Tibial artery (tissue), 4 donors: ENCODE measurements at regions not wholly inside any gene's neighbourhood (a gene's known extent, or its start where the extent isn't known, plus 50 kb on each side); places are given as distances from the start of the nearest gene placed in this dataset.

Experiments
- DNase-seq, 2 donors: peaks; one replicate each; pipeline ENCODE4 v3.0.0-alpha.2; 2019
- H3K27ac ChIP-seq, 2 donors: fragments of 200-600 bp; sonication (generic) in 1 of 2; 1 replicate in 1 of 2; 2 replicates in 1 of 2; pipeline ENCODE4 v1.5.1; 2018 to 2019; ENCODE audit warnings: mild to moderate bottlenecking in 1 of 2
- H3K27me3 ChIP-seq, 2 donors: fragments of 200-600 bp; sonication (generic) in 1 of 2; one replicate each; pipeline versions ENCODE4 v1.5.1 to v1.6.0; 2016 to 2019
- H3K36me3 ChIP-seq, 3 donors: fragments of 200-600 bp; sonication (generic) in 2 of 3; one replicate each; pipeline ENCODE4 v1.5.1; 2016 to 2019; ENCODE audit warnings: mild to moderate bottlenecking in 2 of 3
- H3K4me1 ChIP-seq, 4 donors: fragments of 200-600 bp; sonication (generic) in 2 of 4; 1 replicate in 3 of 4; 2 replicates in 1 of 4; pipeline ENCODE4 v1.5.1; 2016 to 2019
- H3K4me3 ChIP-seq, 2 donors: fragments of 200-600 bp; sonication (generic) in 1 of 2; 1 replicate in 1 of 2; 2 replicates in 1 of 2; pipeline ENCODE4 v1.5.1; 2018 to 2019; ENCODE audit warnings: mild to moderate bottlenecking in 2 of 2
- H3K9me3 ChIP-seq, 3 donors: fragments of 200-600 bp; sonication (generic) in 1 of 3; one replicate each; pipeline ENCODE4 v1.5.1; 2016 to 2019
- intact Hi-C: fragments of 100-400 bp; cut with DNase I; formaldehyde crosslinking; loops from one replicate; pipeline ENCODE4 v1.15.0; 2023; ENCODE audit warnings: low total_unique reads
- TF ChIP-seq, protein P1 (sequence below), 2 experiments: fragments of 200-600 bp in 1 of 2; fragments of 450-650 bp in 1 of 2; IDR thresholded peaks; one replicate each; pipeline ENCODE4 v1.5.1; 2017 to 2019; ENCODE audit warnings: antibody characterized with exemption in 2 of 2, mild to moderate bottlenecking in 1 of 2, moderate library complexity in 1 of 2

DNA sequence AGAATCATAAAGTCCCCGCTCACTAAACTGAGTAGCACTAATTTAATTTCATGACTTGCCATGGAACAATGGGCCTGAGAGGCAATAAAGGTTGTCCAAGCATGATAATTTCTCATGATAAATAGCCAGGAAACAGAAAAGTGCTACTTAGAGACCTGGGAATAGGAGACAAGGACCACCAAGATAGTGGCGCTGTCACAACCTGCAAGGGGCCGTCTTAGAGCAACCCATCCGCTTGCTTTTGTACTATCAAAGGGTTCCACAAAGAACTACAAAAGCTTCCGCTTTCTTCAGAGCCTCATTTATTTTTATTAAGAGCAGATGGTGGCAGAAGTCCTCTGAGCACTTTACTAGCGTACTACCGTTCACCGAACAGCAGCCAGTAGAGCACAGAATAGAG is 421.7 kb upstream of the GRM7 start:
- Histone ChIP-seq H3K27me3 (no peaks in the 10 kb centered on the region), H3K4me1 (no peaks in the 10 kb centered on the region), H3K4me3 (no peak overlapping the region), H3K27ac (no peak overlapping the region), H3K9me3 (no peaks in the 10 kb centered on the region), H3K36me3 (no peaks in the 10 kb centered on the region)
- TF ChIP-seq, protein P1, sequence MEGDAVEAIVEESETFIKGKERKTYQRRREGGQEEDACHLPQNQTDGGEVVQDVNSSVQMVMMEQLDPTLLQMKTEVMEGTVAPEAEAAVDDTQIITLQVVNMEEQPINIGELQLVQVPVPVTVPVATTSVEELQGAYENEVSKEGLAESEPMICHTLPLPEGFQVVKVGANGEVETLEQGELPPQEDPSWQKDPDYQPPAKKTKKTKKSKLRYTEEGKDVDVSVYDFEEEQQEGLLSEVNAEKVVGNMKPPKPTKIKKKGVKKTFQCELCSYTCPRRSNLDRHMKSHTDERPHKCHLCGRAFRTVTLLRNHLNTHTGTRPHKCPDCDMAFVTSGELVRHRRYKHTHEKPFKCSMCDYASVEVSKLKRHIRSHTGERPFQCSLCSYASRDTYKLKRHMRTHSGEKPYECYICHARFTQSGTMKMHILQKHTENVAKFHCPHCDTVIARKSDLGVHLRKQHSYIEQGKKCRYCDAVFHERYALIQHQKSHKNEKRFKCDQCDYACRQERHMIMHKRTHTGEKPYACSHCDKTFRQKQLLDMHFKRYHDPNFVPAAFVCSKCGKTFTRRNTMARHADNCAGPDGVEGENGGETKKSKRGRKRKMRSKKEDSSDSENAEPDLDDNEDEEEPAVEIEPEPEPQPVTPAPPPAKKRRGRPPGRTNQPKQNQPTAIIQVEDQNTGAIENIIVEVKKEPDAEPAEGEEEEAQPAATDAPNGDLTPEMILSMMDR (IDR thresholded peaks at IDR 0.05) = no peak
- DNase-seq = no peak
- intact Hi-C loops = no loop called here

DNA sequence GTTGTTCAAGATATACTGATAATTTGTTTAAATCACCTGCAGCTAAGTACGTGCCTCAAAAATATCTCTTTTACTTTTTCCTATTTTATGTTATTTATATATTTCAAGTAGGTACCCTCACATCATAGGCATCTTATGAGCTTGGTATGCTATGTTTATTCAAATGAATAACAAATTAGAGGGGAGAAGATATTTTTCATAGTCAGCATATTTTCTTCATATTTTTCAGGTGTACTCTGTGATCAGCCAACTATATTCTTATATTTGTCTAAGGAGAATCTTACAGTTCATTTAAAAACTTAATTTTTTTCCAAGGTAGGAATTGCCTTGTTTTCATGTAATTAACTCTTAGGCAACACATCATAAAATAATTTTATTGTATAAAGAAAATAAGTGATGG is 421.1 kb upstream of the GRM7 start:
- H3K4me3 ChIP-seq = no peak overlapping the region
- no peaks in the 10 kb centered on the region for H3K4me1 ChIP-seq
- H3K36me3 ChIP-seq = no peaks in the 10 kb centered on the region
- H3K27me3 ChIP-seq = no peaks in the 10 kb centered on the region
- DNase-seq = no peak
- TF ChIP-seq, protein P1 (IDR thresholded peaks at IDR 0.05) = no peak
- H3K27ac ChIP-seq = no peak overlapping the region
- intact Hi-C loops = no loop called here
- H3K9me3 ChIP-seq = no peaks in the 10 kb centered on the region

DNA sequence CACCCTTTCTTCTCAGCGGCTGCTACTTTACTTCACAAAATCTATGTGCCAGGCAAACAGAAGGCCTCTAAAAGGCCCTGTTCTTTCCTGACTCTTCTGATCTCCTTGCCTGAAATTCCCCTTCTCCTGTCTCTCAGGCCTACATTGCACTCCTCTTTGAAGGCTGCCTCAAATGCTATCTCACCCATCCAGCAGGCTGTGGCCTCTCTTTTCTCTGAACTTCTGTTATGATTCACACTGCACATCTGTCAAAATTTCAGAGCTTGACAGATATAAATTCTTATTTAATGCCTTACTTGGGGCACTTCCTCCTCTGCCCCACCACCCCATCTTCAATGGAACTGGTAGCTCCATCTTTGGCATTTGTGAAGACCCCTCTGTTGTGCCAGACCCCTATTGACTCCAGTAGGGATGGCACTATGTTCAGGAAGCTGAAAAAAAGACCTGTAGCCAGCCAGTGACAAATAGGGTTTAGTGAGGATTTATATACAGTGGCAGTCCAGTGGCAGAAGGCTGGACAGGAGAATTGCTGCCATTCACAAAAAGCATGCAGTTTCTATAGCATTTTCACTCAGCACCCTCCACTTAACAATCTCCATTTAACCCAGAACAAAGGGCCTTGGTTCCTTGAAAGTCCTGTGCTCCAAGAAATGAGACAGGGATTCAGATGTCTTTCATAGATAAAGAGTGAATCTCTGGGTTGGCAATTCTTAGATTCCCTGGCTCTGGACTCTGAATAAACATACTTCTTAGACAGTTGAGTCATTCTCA is 415.8 kb upstream of the GRM7 start:
- intact Hi-C loops = no loop called here
- H3K27me3 ChIP-seq = no peaks in the 10 kb centered on the region
- H3K4me1 ChIP-seq = no peaks in the 10 kb centered on the region
- no peak overlapping the region for H3K27ac ChIP-seq
- no peak overlapping the region for H3K4me3 ChIP-seq
- TF ChIP-seq, protein P1 (IDR thresholded peaks at IDR 0.05) = no peak
- no peak for DNase-seq
- no peaks in the 10 kb centered on the region for H3K36me3 ChIP-seq
- no peaks in the 10 kb centered on the region for H3K9me3 ChIP-seq

DNA sequence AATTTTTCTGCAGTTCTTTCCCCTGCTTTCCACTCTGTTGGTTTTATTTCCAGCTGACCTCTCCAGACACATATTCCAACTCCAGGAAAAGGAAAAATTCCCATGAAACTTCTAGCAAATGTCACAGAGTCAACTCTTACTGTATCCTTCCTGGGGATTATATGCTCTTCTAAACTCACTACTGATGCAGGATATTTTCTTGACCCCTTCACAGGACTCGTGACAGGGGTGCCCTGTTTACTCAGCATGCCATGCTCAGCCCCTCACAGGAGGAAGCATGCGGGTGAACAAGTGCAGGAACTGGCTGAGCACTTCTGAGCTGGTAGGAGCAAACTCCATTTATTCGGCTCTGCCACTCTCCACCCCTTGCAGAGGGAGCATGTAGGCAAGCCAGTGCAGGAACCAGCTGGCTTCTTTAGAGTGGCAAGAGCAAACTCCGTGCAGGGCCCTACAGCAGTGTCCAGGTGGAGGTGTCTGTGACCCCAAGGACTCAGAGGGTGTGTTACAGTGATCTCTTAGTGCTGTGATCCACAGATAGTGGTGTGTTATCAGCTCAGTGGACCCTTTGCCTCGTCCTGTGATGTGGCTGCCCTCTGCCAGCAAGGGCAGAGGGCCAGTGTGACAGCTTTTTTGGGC is 413.6 kb upstream of the GRM7 start:
- TF ChIP-seq, protein P1 (IDR thresholded peaks at IDR 0.05) = no peak
- H3K4me1 ChIP-seq = no peaks in the 10 kb centered on the region
- intact Hi-C loops = no loop called here
- H3K9me3 ChIP-seq = no peaks in the 10 kb centered on the region
- DNase-seq = no peak
- H3K27ac ChIP-seq = no peak overlapping the region
- H3K4me3 ChIP-seq = no peak overlapping the region
- H3K27me3 ChIP-seq = no peaks in the 10 kb centered on the region
- no peaks in the 10 kb centered on the region for H3K36me3 ChIP-seq

DNA sequence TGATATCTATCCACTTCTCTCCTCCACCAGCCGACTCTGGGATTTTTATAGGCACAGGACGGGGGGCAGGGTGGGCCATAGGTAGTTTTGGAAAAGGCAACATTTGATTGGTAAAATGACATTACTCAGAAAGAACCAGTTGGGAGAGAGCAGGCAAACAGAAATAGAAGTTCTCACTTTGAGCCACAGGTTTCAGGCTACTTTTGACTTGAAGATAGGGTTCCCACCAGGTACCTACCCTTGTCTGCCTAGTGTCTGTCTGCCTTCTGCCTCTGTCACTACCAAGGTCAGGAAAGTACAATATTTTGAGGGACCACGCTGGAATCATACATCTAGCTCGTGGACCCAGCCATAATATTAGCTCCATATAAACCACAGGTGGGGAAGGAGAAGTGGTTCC is 412.9 kb upstream of the GRM7 start:
- H3K27me3 ChIP-seq = no peaks in the 10 kb centered on the region
- no peak for DNase-seq
- intact Hi-C loops = no loop called here
- TF ChIP-seq, protein P1 (IDR thresholded peaks at IDR 0.05) = no peak
- H3K4me1 ChIP-seq = no peaks in the 10 kb centered on the region
- no peak overlapping the region for H3K27ac ChIP-seq
- no peaks in the 10 kb centered on the region for H3K36me3 ChIP-seq
- H3K4me3 ChIP-seq = no peak overlapping the region
- no peaks in the 10 kb centered on the region for H3K9me3 ChIP-seq
